ENCODE measurements at regions not wholly inside any gene's neighbourhood (a gene's known extent, or its start where the extent isn't known, plus 50 kb on each side); places are given as distances from the start of the nearest gene placed in this dataset.
A peak's percentile ranks its signal among the peaks of the same experiment; 100 is the strongest.

GRCh38 chr4:114034189-114034588, 54.7 kb upstream of the ARSJ start:
- DNase-seq (ENCODE audit: extremely low spot score) = no peak
- POLR2A ChIA-PET = no interaction called here
- CTCF ChIA-PET = no interaction called here
- no peak for TF ChIP-seq CTCF (IDR thresholded peaks at IDR 0.05; ENCODE audit: control extremely low read depth, extremely low read depth, low read depth, missing control alignments)

GRCh38 chr4:114036426-114036825, 57.0 kb upstream of the ARSJ start:
- no peak for DNase-seq (ENCODE audit: extremely low spot score)
- POLR2A ChIA-PET = no interaction called here
- TF ChIP-seq CTCF (IDR thresholded peaks at IDR 0.05; ENCODE audit: control extremely low read depth, extremely low read depth, low read depth, missing control alignments) = no peak
- CTCF ChIA-PET = no interaction called here

GRCh38 chr4:114036864-114037263, 57.4 kb upstream of the ARSJ start:
- DNase-seq (ENCODE audit: extremely low spot score) = no peak
- no peak for TF ChIP-seq CTCF (IDR thresholded peaks at IDR 0.05; ENCODE audit: control extremely low read depth, extremely low read depth, low read depth, missing control alignments)
- POLR2A ChIA-PET = no interaction called here
- CTCF ChIA-PET = no interaction called here

GRCh38 chr4:114037988-114038387, 58.5 kb upstream of the ARSJ start:
- ChIA-PET POLR2A (no interaction called here), CTCF (no interaction called here)
- DNase-seq (ENCODE audit: extremely low spot score) = no peak
- TF ChIP-seq CTCF (IDR thresholded peaks at IDR 0.05; ENCODE audit: control extremely low read depth, extremely low read depth, low read depth, missing control alignments) = no peak

GRCh38 chr4:114038762-114039387, 59.4 kb upstream of the ARSJ start:
- ChIA-PET POLR2A (no interaction called here), CTCF (no interaction called here)
- no peak for TF ChIP-seq CTCF (IDR thresholded peaks at IDR 0.05; ENCODE audit: control extremely low read depth, extremely low read depth, low read depth, missing control alignments)
- DNase-seq (ENCODE audit: extremely low spot score) = no peak

- DNase-seq (ENCODE audit: extremely low spot score) = peak; percentile 8
- ChIA-PET POLR2A (no interaction called here), CTCF (no interaction called here)
- TF ChIP-seq CTCF (IDR thresholded peaks at IDR 0.05; ENCODE audit: control extremely low read depth, extremely low read depth, low read depth, missing control alignments) = no peak
These were observed 61.1 kb upstream of the ARSJ start for GRCh38 chr4:114040319-114041116.
